ENCODE measurements at regions not wholly inside any gene's neighbourhood (a gene's known extent, or its start where the extent isn't known, plus 50 kb on each side); places are given as distances from the start of the nearest gene placed in this dataset.
"Not testable (repeated sequence)": the region's sequence is repeated elsewhere in the genome, so short reads cannot be mapped to it uniquely, and the experiment has no call there.

DNA sequence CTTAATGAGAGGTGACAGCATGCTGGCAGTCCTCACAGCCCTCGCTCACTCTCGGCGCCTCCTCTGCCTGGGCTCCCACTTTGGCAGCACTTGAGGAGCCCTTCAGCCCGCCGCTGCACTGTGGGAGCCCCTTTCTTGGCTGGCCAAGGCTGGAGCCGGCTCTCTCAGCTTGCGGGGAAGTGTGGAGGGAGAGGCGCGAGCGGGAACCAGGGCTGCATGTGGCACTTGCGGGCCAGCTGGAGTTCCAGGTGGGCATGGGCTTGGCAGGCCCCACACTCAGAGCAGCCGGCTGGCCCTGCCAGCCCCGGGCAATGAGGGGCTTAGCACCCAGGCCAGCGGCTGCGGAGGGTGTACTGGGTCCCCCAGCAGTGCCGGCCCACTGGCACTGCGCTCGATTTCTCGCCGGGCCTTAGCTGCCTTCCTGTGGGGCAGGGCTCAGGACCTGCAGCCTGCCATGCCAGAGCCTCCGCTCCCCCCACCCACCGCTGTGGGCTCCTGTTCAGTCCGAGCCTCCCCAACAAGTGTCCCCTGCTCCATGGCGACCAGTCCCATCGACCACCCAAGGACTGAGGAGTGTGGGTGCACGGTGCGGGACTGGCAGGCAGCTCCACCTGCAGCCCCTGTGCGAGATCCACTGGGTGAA is 279.7 kb upstream of the CBLB start:
- TF ChIP-seq, protein P1, sequence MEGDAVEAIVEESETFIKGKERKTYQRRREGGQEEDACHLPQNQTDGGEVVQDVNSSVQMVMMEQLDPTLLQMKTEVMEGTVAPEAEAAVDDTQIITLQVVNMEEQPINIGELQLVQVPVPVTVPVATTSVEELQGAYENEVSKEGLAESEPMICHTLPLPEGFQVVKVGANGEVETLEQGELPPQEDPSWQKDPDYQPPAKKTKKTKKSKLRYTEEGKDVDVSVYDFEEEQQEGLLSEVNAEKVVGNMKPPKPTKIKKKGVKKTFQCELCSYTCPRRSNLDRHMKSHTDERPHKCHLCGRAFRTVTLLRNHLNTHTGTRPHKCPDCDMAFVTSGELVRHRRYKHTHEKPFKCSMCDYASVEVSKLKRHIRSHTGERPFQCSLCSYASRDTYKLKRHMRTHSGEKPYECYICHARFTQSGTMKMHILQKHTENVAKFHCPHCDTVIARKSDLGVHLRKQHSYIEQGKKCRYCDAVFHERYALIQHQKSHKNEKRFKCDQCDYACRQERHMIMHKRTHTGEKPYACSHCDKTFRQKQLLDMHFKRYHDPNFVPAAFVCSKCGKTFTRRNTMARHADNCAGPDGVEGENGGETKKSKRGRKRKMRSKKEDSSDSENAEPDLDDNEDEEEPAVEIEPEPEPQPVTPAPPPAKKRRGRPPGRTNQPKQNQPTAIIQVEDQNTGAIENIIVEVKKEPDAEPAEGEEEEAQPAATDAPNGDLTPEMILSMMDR (IDR thresholded peaks at IDR 0.05; ENCODE audit: low read depth, low read length, missing input control), result not testable (repeated sequence)
- TF ChIP-seq, protein P2, sequence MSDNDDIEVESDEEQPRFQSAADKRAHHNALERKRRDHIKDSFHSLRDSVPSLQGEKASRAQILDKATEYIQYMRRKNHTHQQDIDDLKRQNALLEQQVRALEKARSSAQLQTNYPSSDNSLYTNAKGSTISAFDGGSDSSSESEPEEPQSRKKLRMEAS (IDR thresholded peaks at IDR 0.05), result not testable (repeated sequence)
- TF ChIP-seq, protein P3, sequence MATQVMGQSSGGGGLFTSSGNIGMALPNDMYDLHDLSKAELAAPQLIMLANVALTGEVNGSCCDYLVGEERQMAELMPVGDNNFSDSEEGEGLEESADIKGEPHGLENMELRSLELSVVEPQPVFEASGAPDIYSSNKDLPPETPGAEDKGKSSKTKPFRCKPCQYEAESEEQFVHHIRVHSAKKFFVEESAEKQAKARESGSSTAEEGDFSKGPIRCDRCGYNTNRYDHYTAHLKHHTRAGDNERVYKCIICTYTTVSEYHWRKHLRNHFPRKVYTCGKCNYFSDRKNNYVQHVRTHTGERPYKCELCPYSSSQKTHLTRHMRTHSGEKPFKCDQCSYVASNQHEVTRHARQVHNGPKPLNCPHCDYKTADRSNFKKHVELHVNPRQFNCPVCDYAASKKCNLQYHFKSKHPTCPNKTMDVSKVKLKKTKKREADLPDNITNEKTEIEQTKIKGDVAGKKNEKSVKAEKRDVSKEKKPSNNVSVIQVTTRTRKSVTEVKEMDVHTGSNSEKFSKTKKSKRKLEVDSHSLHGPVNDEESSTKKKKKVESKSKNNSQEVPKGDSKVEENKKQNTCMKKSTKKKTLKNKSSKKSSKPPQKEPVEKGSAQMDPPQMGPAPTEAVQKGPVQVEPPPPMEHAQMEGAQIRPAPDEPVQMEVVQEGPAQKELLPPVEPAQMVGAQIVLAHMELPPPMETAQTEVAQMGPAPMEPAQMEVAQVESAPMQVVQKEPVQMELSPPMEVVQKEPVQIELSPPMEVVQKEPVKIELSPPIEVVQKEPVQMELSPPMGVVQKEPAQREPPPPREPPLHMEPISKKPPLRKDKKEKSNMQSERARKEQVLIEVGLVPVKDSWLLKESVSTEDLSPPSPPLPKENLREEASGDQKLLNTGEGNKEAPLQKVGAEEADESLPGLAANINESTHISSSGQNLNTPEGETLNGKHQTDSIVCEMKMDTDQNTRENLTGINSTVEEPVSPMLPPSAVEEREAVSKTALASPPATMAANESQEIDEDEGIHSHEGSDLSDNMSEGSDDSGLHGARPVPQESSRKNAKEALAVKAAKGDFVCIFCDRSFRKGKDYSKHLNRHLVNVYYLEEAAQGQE (IDR thresholded peaks at IDR 0.05), result not testable (repeated sequence)
- not testable (repeated sequence) for TF ChIP-seq RAD21 (IDR thresholded peaks at IDR 0.05); YY1 (IDR thresholded peaks at IDR 0.05); HNF4A (conservative IDR thresholded peaks at IDR 0.05); SP1 (IDR thresholded peaks at IDR 0.05); TAF1 (conservative IDR thresholded peaks at IDR 0.05); JUND (IDR thresholded peaks at IDR 0.05); EGR1 (IDR thresholded peaks at IDR 0.05; ENCODE audit: low read depth in 2 of 2); GABPA (IDR thresholded peaks at IDR 0.05 in 1 of 2, conservative IDR thresholded peaks at IDR 0.05 in 1 of 2)
- TF ChIP-seq, protein P4, sequence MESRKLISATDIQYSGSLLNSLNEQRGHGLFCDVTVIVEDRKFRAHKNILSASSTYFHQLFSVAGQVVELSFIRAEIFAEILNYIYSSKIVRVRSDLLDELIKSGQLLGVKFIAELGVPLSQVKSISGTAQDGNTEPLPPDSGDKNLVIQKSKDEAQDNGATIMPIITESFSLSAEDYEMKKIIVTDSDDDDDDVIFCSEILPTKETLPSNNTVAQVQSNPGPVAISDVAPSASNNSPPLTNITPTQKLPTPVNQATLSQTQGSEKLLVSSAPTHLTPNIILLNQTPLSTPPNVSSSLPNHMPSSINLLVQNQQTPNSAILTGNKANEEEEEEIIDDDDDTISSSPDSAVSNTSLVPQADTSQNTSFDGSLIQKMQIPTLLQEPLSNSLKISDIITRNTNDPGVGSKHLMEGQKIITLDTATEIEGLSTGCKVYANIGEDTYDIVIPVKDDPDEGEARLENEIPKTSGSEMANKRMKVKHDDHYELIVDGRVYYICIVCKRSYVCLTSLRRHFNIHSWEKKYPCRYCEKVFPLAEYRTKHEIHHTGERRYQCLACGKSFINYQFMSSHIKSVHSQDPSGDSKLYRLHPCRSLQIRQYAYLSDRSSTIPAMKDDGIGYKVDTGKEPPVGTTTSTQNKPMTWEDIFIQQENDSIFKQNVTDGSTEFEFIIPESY (IDR thresholded peaks at IDR 0.05), result not testable (repeated sequence)

Data from liver (tissue), 3 donors.